Activated CD8-positive, alpha-beta T cell treated with anti-CD3 and anti-CD28 coated beads for 36 hours (primary cell): ENCODE measurements at regions not wholly inside any gene's neighbourhood (a gene's known extent, or its start where the extent isn't known, plus 50 kb on each side); places are given as distances from the start of the nearest gene placed in this dataset.

Experiments
- ATAC-seq: fragments of 200-7000 bp; cut with Tn5 transposase; one replicate; pipeline ENCODE4 v1.10.0; 2021; ENCODE audit warnings: mild to moderate bottlenecking, moderate library complexity
- CTCF ChIA-PET: fragments of 350-600 bp; sonication (Branson Sonifier 250); formaldehyde crosslinking; loops from one replicate; lab custom pipeline; 2021; ENCODE audit warnings: antibody characterized with exemption; lab: Charles Lee
- POLR2A ChIA-PET: fragments of 350-600 bp; sonication (Branson Sonifier 250); formaldehyde crosslinking; loops from one replicate; lab custom pipeline; 2021; ENCODE audit warnings: antibody characterized with exemption; lab: Charles Lee
- DNase-seq: peaks from one replicate; pipeline ENCODE4 v3.0.0-alpha.2; 2020
- H3K27ac Mint-ChIP-seq: one replicate; pipeline ENCODE4 v1.8.0; 2021; ENCODE audit warnings: mild to moderate bottlenecking, mixed read lengths
- H3K27me3 Mint-ChIP-seq: one replicate; pipeline ENCODE4 v1.8.0; 2021; ENCODE audit warnings: mixed read lengths
- H3K36me3 Mint-ChIP-seq: one replicate; pipeline ENCODE4 v1.8.0; 2021; ENCODE audit warnings: low read depth, mixed read lengths
- H3K4me1 Mint-ChIP-seq: one replicate; pipeline ENCODE4 v1.8.0; 2021; ENCODE audit warnings: low read depth, mixed read lengths
- H3K4me3 Mint-ChIP-seq: one replicate; pipeline ENCODE4 v1.8.0; 2021; ENCODE audit warnings: mild to moderate bottlenecking, moderate library complexity, mixed read lengths
- H3K9me3 Mint-ChIP-seq: one replicate; pipeline ENCODE4 v1.8.0; 2021; ENCODE audit warnings: mixed read lengths
- CTCF ChIP-seq: fragments of 200-600 bp; IDR thresholded peaks from one replicate; pipeline ENCODE4 v1.8.0; 2022; ENCODE audit warnings: antibody characterized with exemption, mild to moderate bottlenecking
- intact Hi-C: fragments of 100-400 bp; cut with micrococcal nuclease; formaldehyde crosslinking; loops from one replicate; pipeline ENCODE4 v1.10.0; 2022

- intact Hi-C loops, result no loop called here
- TF ChIP-seq CTCF, result no peak
Measured at GRCh38 chr1:182735343-182735742, 51.0 kb upstream of the RGS8 start.

GRCh38 chr1:182739545-182739944 is 50.0 kb upstream of the NPL start:
- ChIA-PET CTCF (no interaction called here), POLR2A (no interaction called here)
- Mint-ChIP-seq H3K27me3 (peaks cover 10% of the 10 kb centered on the region), H3K4me3 (no peak overlapping the region), H3K27ac (no peak overlapping the region), H3K4me1 (peaks cover 6% of the 10 kb centered on the region), H3K36me3 (no peaks in the 10 kb centered on the region), H3K9me3 (peaks cover 3% of the 10 kb centered on the region)
- DNase-seq (peak; percentile 62), ATAC-seq (peak; percentile 78)
- intact Hi-C loops, result no loop called here
- TF ChIP-seq CTCF, result no peak

More at GRCh38 chr1:182735343-182735742, 51.0 kb upstream of the RGS8 start:
- CTCF ChIA-PET, result no interaction called here
- peaks cover 6% of the 10 kb centered on the region for H3K4me1 Mint-ChIP-seq
- no peak overlapping the region for H3K4me3 Mint-ChIP-seq
- H3K9me3 Mint-ChIP-seq, result peaks cover 3% of the 10 kb centered on the region
- peaks cover 22% of the 10 kb centered on the region for H3K27me3 Mint-ChIP-seq
- POLR2A ChIA-PET, result no interaction called here
- no peak overlapping the region for H3K27ac Mint-ChIP-seq
- ATAC-seq (no peak), DNase-seq (no peak)
- no peaks in the 10 kb centered on the region for H3K36me3 Mint-ChIP-seq
